ENCODE measurements at regions not wholly inside any gene's neighbourhood (a gene's known extent, or its start where the extent isn't known, plus 50 kb on each side); places are given as distances from the start of the nearest gene placed in this dataset.

DNA sequence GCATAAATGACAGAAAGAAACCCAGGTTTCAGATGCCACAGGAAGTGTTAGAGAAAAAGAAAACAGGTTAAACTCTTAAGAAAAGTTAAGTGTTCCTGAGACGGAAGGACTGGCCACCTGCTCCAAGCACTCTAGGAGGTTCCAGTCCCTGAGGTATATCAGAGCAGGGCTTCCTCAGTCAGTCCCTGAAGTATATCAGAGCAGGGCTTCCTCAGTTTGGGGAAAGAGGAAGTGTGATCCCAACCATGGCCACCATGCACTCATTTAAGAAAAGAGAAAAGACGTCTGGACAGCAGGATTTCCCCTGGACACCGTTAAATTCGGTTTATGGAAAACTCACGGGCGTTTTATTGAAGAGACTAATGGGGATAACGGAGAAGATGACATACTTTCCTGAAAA is 133.4 kb upstream of the PFKP start:
- Histone ChIP-seq H3K27me3 (ENCODE audit: control insufficient read depth in 1 of 2, insufficient read depth in 1 of 2, low read length in 2 of 2) (peaks cover 0 to 63% of the 10 kb centered on the region in 2 experiments), H3K14ac (ENCODE audit: low read length in 2 of 2) (no peak overlapping the region), H4K8ac (ENCODE audit: low read length) (no peak overlapping the region), H3K27ac (ENCODE audit: low read length, poor library complexity, severe bottlenecking) (no peak overlapping the region), H3K9ac (ENCODE audit: low read length) (no peak overlapping the region), H3K36me3 (ENCODE audit: control insufficient read depth in 1 of 2, insufficient read depth in 2 of 2, low read depth in 1 of 2, low read length in 2 of 2) (no peaks in the 10 kb centered on the region), H3K18ac (ENCODE audit: low read depth in 1 of 2, low read length in 2 of 2) (no peak overlapping the region), H4K91ac (ENCODE audit: low read length) (no peak overlapping the region), H3K4me2 (ENCODE audit: low read length, poor library complexity, severe bottlenecking) (no peak overlapping the region), H2BK5ac (ENCODE audit: low read depth, low read length, poor library complexity, severe bottlenecking) (no peak overlapping the region), H3K23ac (ENCODE audit: low read length in 2 of 2) (no peak overlapping the region), H3K9me3 (ENCODE audit: control insufficient read depth, low read length) (no peaks in the 10 kb centered on the region), H2AK5ac (ENCODE audit: low read length, severe bottlenecking) (no peak overlapping the region), H2BK15ac (ENCODE audit: low read depth, poor library complexity, severe bottlenecking) (no peak overlapping the region), H3K4me1 (ENCODE audit: control insufficient read depth, insufficient read depth, low read depth, low read length) (peaks cover 8% of the 10 kb centered on the region), H2BK12ac (ENCODE audit: low read length in 2 of 2) (no peak overlapping the region), H3K79me1 (replicated peaks; ENCODE audit: low read length, poor library complexity, severe bottlenecking) (no peaks in the 10 kb centered on the region), H2AFZ (ENCODE audit: low read depth, low read length) (no peak overlapping the region), H3K4me3 (ENCODE audit: insufficient read depth in 1 of 2, low read depth in 1 of 2, low read length in 2 of 2) (no peak overlapping the region), H2BK120ac (ENCODE audit: low read depth, low read length) (no peak overlapping the region), H3K4ac (ENCODE audit: low read depth in 1 of 2, low read length in 2 of 2) (no peak overlapping the region)
- no peak for DNase-seq
- 84% methylated on average over 7 of the region's 7 CpGs for WGBS

DNA sequence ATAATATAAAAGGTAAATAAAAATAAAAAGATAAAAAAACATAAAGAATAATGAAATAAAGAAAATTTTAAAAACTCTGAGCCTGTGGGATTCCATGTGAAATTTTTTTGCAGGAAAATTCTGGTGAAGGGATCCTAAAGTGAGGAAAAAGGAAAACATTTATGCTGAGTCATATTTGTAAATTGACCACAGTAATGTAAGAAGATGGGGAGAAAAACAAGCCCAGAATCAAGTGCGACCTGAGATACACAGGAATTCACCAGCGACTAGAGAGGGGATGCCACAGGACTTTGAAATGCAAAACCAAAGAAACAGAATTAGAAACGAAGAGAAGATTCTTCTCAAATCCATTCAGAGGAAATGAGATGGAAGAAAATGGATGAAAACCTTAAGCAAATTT is 133.8 kb upstream of the PFKP start:
- no peak overlapping the region for H4K91ac ChIP-seq (ENCODE audit: low read length)
- 40% methylated on average over 3 of the region's 3 CpGs for WGBS

DNA sequence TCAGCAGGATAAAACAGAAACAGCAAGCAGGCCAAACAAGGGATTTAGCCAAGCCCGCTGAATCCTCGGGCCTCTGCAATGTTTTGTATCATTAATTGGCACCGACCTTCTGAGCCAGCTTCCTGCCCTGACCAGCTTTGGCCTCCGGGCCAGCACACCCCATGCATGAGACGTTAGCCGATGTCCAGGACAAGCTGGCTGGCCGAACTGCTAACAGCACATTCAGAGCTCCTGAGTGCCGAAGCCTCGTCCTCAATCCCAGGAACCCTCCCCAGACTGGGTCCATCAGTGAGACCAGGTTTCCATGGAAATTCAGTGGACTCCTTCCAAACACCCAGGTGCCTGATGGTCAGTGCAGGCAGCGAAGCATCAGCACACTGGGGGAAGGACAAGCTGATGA is 134.3 kb upstream of the PFKP start:
- H3K4ac ChIP-seq (ENCODE audit: low read depth in 1 of 2, low read length in 2 of 2): no peak overlapping the region
- H2BK120ac ChIP-seq (ENCODE audit: low read depth, low read length): no peak overlapping the region
- H2AK5ac ChIP-seq (ENCODE audit: low read length, severe bottlenecking): peak overlapping the region; percentile 43
- no peak overlapping the region for H3K9ac ChIP-seq (ENCODE audit: low read length)
- peak overlapping the region in 1 of 2 experiments; percentile 11 for H3K18ac ChIP-seq (ENCODE audit: low read depth in 1 of 2, low read length in 2 of 2)
- no peaks in the 10 kb centered on the region for H3K36me3 ChIP-seq (ENCODE audit: control insufficient read depth in 1 of 2, insufficient read depth in 2 of 2, low read depth in 1 of 2, low read length in 2 of 2)
- 90% methylated on average over 9 of the region's 10 CpGs for WGBS
- peaks cover 0 to 60% of the 10 kb centered on the region in 2 experiments for H3K27me3 ChIP-seq (ENCODE audit: control insufficient read depth in 1 of 2, insufficient read depth in 1 of 2, low read length in 2 of 2)
- H3K4me1 ChIP-seq (ENCODE audit: control insufficient read depth, insufficient read depth, low read depth, low read length): peaks cover 9% of the 10 kb centered on the region
- no peak overlapping the region for H2AFZ ChIP-seq (ENCODE audit: low read depth, low read length)
- no peak overlapping the region for H4K91ac ChIP-seq (ENCODE audit: low read length)
- no peak overlapping the region for H3K23ac ChIP-seq (ENCODE audit: low read length in 2 of 2)
- no peak overlapping the region for H3K14ac ChIP-seq (ENCODE audit: low read length in 2 of 2)
- no peaks in the 10 kb centered on the region for H3K79me1 ChIP-seq (replicated peaks; ENCODE audit: low read length, poor library complexity, severe bottlenecking)
- no peak overlapping the region for H3K27ac ChIP-seq (ENCODE audit: low read length, poor library complexity, severe bottlenecking)
- no peaks in the 10 kb centered on the region for H3K9me3 ChIP-seq (ENCODE audit: control insufficient read depth, low read length)
- H3K4me3 ChIP-seq (ENCODE audit: insufficient read depth in 1 of 2, low read depth in 1 of 2, low read length in 2 of 2): no peak overlapping the region
- H2BK5ac ChIP-seq (ENCODE audit: low read depth, low read length, poor library complexity, severe bottlenecking): no peak overlapping the region
- no peak overlapping the region for H2BK15ac ChIP-seq (ENCODE audit: low read depth, poor library complexity, severe bottlenecking)
- no peak overlapping the region for H2BK12ac ChIP-seq (ENCODE audit: low read length in 2 of 2)
- no peak for DNase-seq
- no peak overlapping the region for H4K8ac ChIP-seq (ENCODE audit: low read length)
- H3K4me2 ChIP-seq (ENCODE audit: low read length, poor library complexity, severe bottlenecking): no peak overlapping the region

More for the DNA sequence above, 133.8 kb upstream of the PFKP start:
- no peak overlapping the region for H2BK120ac ChIP-seq (ENCODE audit: low read depth, low read length)
- H2BK15ac ChIP-seq (ENCODE audit: low read depth, poor library complexity, severe bottlenecking): no peak overlapping the region
- H2BK5ac ChIP-seq (ENCODE audit: low read depth, low read length, poor library complexity, severe bottlenecking): no peak overlapping the region
- H4K8ac ChIP-seq (ENCODE audit: low read length): no peak overlapping the region
- H3K9me3 ChIP-seq (ENCODE audit: control insufficient read depth, low read length): no peaks in the 10 kb centered on the region
- H2BK12ac ChIP-seq (ENCODE audit: low read length in 2 of 2): no peak overlapping the region
- peaks cover 8% of the 10 kb centered on the region for H3K4me1 ChIP-seq (ENCODE audit: control insufficient read depth, insufficient read depth, low read depth, low read length)
- H3K27ac ChIP-seq (ENCODE audit: low read length, poor library complexity, severe bottlenecking): no peak overlapping the region
- H3K4me2 ChIP-seq (ENCODE audit: low read length, poor library complexity, severe bottlenecking): no peak overlapping the region
- DNase-seq: no peak
- no peak overlapping the region for H2AK5ac ChIP-seq (ENCODE audit: low read length, severe bottlenecking)
- no peak overlapping the region for H3K14ac ChIP-seq (ENCODE audit: low read length in 2 of 2)
- H3K36me3 ChIP-seq (ENCODE audit: control insufficient read depth in 1 of 2, insufficient read depth in 2 of 2, low read depth in 1 of 2, low read length in 2 of 2): no peaks in the 10 kb centered on the region
- H3K27me3 ChIP-seq (ENCODE audit: control insufficient read depth in 1 of 2, insufficient read depth in 1 of 2, low read length in 2 of 2): peaks cover 0 to 61% of the 10 kb centered on the region in 2 experiments
- no peak overlapping the region for H3K4me3 ChIP-seq (ENCODE audit: insufficient read depth in 1 of 2, low read depth in 1 of 2, low read length in 2 of 2)
- H2AFZ ChIP-seq (ENCODE audit: low read depth, low read length): no peak overlapping the region
- H3K79me1 ChIP-seq (replicated peaks; ENCODE audit: low read length, poor library complexity, severe bottlenecking): no peaks in the 10 kb centered on the region
- no peak overlapping the region for H3K9ac ChIP-seq (ENCODE audit: low read length)
- H3K23ac ChIP-seq (ENCODE audit: low read length in 2 of 2): no peak overlapping the region
- H3K18ac ChIP-seq (ENCODE audit: low read depth in 1 of 2, low read length in 2 of 2): no peak overlapping the region
- no peak overlapping the region for H3K4ac ChIP-seq (ENCODE audit: low read depth in 1 of 2, low read length in 2 of 2)

DNA sequence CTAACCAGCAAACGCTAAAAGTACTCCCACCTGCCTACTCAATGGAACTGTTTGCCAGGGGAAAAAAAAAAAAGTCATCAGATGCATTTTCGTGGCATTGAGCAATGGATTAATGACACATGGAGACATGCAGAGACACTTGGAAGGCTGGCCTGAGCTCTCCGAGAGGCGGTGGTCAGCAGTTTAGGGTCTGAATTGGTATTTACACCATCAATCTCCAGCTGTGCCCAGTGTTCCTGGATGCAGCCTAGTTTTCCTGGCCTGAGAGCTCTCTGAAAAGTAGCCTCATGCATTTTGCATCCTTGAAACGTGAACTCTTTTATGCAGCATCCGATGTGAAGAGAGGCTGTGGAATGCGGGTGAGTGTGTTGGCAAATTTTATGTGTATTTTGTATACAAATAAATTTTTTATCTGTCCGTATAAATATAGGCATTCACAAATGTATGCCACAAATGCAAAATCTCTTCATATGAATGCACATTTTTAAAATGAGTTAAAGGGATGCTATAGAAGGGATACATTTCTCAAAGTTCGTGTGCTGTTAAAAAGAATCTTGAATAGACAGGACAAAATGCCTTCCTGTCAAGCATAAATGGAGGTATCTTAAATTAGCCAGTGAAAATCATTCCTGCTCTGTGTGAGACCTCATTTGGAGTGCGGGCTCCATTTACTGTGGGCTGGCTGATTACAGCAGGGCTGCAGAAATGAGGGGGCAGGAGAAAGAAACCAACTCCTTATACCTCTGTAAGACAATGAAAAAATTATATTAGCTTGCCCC is 137.7 kb upstream of the PFKP start:
- no peak overlapping the region for H3K4me3 ChIP-seq (ENCODE audit: insufficient read depth in 1 of 2, low read depth in 1 of 2, low read length in 2 of 2)
- H3K4me2 ChIP-seq (ENCODE audit: low read length, poor library complexity, severe bottlenecking): no peak overlapping the region
- H3K27ac ChIP-seq (ENCODE audit: low read length, poor library complexity, severe bottlenecking): no peak overlapping the region
- H2BK15ac ChIP-seq (ENCODE audit: low read depth, poor library complexity, severe bottlenecking): no peak overlapping the region
- H2BK12ac ChIP-seq (ENCODE audit: low read length in 2 of 2): no peak overlapping the region
- no peak for DNase-seq
- H3K14ac ChIP-seq (ENCODE audit: low read length in 2 of 2): no peak overlapping the region
- no peak overlapping the region for H2BK5ac ChIP-seq (ENCODE audit: low read depth, low read length, poor library complexity, severe bottlenecking)
- no peak overlapping the region for H2BK120ac ChIP-seq (ENCODE audit: low read depth, low read length)
- no peaks in the 10 kb centered on the region for H3K36me3 ChIP-seq (ENCODE audit: control insufficient read depth in 1 of 2, insufficient read depth in 2 of 2, low read depth in 1 of 2, low read length in 2 of 2)
- no peak overlapping the region for H3K4ac ChIP-seq (ENCODE audit: low read depth in 1 of 2, low read length in 2 of 2)
- no peaks in the 10 kb centered on the region for H3K9me3 ChIP-seq (ENCODE audit: control insufficient read depth, low read length)
- H2AK5ac ChIP-seq (ENCODE audit: low read length, severe bottlenecking): peak overlapping the region; percentile 21
- H3K18ac ChIP-seq (ENCODE audit: low read depth in 1 of 2, low read length in 2 of 2): no peak overlapping the region
- H3K23ac ChIP-seq (ENCODE audit: low read length in 2 of 2): no peak overlapping the region
- H3K9ac ChIP-seq (ENCODE audit: low read length): no peak overlapping the region
- no peak overlapping the region for H4K8ac ChIP-seq (ENCODE audit: low read length)
- H3K79me1 ChIP-seq (replicated peaks; ENCODE audit: low read length, poor library complexity, severe bottlenecking): no peaks in the 10 kb centered on the region
- H3K27me3 ChIP-seq (ENCODE audit: control insufficient read depth in 1 of 2, insufficient read depth in 1 of 2, low read length in 2 of 2): peaks cover 0 to 41% of the 10 kb centered on the region in 2 experiments
- no peak overlapping the region for H2AFZ ChIP-seq (ENCODE audit: low read depth, low read length)
- H3K4me1 ChIP-seq (ENCODE audit: control insufficient read depth, insufficient read depth, low read depth, low read length): peaks cover 13% of the 10 kb centered on the region
- 65% methylated on average over 8 of the region's 10 CpGs for WGBS
- H4K91ac ChIP-seq (ENCODE audit: low read length): no peak overlapping the region

Data from mesenchymal stem cell (in vitro differentiated cells and primary cell).